GM19467 (cell line): ENCODE measurements at regions not wholly inside any gene's neighbourhood (a gene's known extent, or its start where the extent isn't known, plus 50 kb on each side); places are given as distances from the start of the nearest gene placed in this dataset.

Experiments
- ATAC-seq: cut with Tn5 transposase; IDR thresholded peaks from one replicate; pipeline ENCODE4 v1.9.1; 2021; ENCODE audit warnings: mild to moderate bottlenecking, moderate library complexity; ENCODE audit not compliant: unreplicated experiment

DNA sequence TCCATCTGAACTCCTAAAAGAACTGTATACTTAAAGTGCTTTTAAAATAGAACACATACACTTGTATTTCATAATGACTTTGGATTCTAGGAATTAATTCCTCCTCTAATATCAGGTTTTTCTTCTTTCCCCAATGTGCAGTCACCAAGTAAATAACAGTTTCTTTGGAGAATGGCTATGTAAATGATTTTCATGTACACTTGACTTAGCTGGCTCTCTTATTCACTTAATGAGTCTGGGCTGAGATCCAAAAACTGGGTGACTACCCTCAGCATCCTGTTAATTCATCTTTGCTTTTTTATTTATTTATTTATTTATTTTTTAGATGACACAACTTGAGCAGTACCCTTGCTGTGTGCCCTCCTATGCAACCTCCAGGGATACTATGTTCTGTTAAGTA, 1003.7 kb downstream of the SLITRK1 start:
- no peak for ATAC-seq

- no peak for ATAC-seq
Measured at GRCh38 chr13:82867284-82867683, 1015.0 kb downstream of the SLITRK1 start.

DNA sequence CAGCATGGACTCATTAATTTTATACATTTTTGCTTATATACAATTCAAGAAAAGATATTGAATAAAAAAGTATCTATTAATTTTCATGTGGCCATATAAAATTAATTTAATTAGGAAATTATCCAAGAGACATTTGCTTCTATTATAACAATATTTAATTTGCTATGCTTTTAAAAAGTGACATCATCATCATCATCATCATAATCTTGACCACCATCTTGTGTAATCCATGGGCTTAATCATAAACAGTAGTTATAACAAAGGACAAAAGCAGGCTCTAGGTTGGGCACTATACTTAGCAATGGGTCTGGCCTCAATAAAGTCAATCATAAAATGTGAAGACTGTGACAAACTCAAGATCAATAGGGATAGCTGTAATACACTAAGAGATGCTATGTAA, 1031.6 kb downstream of the SLITRK1 start:
- no peak for ATAC-seq

- no peak for ATAC-seq
Measured at GRCh38 chr13:82848766-82849165, 1033.5 kb downstream of the SLITRK1 start.

DNA sequence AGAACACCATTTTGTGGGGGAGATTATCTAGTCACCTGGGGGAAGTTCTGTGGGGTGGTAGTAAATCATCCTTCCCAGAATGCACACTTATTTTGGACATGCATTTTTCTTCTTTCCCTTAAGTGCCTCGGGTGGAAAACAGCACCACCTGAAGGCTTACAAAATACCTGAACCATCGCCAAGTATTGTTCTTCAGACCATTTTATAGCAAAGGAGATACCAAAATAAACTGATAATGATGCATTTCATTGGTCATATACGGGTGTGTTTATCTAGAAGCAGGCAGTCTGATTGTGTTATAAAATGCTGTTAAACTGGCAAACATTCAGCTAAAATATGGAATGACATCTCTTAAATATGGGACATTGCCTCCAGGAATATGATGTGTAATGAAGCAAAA, 1034.7 kb downstream of the SLITRK1 start:
- no peak for ATAC-seq

DNA sequence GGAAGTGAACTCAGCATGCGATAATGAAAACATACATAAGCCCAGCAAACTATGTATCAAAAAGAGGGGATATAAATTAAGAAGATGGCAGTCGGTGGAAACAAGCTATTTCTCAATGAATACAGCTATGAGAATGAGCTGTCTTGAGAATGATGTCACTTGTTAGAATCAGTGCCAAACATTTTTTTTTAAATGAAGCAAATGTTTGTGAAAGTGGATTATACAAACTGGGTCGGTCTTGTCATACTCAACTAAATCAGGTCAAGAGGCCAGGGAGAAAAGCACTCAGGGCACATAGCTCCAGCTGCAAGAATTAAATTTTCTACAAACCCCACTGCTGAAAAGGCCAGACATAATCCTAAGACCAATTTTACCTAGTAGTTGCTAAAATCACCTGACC, 1048.4 kb downstream of the SLITRK1 start:
- ATAC-seq, result no peak

DNA sequence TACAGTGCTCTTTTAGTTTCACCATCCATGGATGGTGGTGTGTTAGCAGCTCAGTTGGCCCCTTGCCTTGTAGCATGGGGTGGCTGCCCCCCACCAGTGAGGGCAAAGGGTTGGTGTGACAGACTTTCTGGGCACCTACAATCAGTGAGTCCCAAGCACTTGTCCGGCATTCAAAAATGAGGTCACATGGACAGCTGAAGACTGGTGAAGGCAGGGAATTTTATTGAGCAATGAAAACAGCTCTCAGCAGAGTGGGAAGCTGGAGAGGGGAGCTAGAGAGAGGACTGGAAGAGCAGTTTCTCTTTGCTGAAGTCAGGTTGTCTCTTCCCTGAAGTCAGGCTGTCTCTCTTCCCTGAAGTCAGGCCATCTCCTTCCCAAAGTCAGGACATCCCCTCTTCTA, 1053.2 kb downstream of the SLITRK1 start:
- no peak for ATAC-seq

GRCh38 chr13:82827724-82828123, 1054.5 kb downstream of the SLITRK1 start:
- ATAC-seq, result no peak

DNA sequence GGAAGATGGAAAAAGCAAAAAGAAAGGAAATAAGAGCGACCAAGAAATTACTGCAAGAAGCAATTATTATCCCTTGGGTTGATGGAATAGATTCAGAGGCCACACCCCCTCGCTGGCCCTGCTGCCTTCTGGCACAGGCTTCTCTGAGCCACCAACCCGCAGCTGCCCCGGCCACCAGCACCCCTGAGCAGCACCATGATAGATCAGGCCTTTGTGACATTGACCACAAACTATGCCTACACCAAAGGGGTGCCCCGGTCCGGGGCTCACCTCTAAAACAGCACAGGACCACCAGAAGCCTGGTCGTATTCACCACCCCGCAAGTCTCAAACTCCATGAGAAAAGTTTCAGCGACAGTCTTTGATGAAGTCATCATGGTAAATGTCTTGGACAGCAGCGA, 1059.3 kb downstream of the SLITRK1 start:
- no peak for ATAC-seq

GRCh38 chr13:82817133-82817532, 1065.1 kb downstream of the SLITRK1 start:
- ATAC-seq, result no peak

DNA sequence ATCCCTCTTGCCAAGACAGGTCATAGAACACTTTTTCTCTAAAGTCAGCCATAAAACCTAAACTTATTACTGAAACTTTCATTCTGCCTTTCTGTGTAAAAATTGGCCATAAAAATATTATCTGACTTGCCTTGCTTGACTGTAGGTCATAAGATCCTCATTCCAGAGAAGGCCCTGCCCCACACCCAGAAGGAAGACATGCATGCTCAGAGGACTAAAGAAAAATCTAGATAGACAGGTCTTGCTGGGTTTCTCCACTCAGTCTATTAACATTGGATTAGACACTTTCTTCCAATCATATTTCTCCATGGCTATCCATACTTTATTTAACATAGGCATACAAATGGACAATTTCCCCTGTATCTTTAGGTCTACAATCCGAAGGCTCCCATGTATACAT, 1066.5 kb downstream of the SLITRK1 start:
- ATAC-seq, result no peak

DNA sequence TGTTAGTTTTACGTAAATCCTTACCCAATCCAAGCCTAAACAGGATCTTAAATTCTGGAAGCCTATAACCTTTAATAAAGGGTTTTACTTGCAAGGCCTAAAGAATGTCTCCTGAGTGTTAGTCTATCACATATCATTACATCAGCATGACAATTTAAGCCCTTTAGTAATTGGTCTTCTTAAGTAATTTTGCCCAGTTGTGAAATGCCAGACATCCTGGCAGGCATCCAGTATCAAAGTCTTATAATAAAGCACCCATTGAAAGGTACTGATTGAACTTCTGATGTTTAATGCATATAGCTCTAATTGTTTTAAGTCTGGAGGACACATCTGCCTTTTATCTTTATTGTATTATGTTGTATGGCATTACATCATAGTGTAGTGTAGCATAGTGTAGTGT, 1078.9 kb downstream of the SLITRK1 start:
- no peak for ATAC-seq

GRCh38 chr13:82802528-82802927, 1079.7 kb downstream of the SLITRK1 start:
- no peak for ATAC-seq

- ATAC-seq, result no peak
Measured at GRCh38 chr13:82800391-82800790, 1081.9 kb downstream of the SLITRK1 start.

DNA sequence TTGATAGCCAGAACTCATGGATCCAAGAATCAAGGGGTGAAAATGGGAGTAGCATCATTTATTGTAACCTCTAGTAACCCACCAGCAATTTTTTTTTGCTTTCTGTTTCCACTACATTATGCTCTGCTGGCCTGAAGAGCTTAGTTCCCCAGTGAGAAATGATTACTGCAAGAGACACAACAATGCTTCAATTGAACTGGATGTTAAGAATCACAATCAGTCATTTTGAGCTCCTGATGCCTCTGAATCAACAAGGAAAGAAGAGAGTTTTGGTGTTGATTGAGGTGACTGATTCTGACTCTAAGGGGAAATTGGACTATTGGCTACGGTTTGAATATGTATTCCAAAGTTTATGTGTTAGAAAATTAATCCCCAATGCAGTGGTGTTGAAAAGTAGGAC, 1084.4 kb downstream of the SLITRK1 start:
- ATAC-seq, result no peak

DNA sequence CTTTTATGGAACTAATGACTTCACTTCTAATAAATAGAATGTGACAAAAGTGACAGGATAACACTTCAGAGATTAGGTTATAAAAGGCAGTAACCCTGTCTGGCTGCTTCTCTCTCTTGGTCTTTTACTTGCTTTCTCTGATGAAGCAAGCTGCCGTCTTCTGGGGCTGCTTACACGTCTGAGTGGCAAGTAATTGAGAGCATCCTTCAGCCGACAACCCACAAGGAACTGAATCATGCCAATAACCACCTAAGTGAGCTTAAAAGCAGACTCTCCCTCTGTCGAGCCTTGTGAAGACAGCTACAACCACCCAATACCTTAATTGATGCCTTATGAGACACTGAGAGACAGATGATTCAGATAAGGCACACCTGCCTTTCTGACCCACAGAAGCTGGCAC, 1091.2 kb downstream of the SLITRK1 start:
- no peak for ATAC-seq

- no peak for ATAC-seq
Measured at GRCh38 chr13:82772816-82773215, 1109.5 kb downstream of the SLITRK1 start.

GRCh38 chr13:82766732-82767321, 1115.4 kb downstream of the SLITRK1 start:
- no peak for ATAC-seq

DNA sequence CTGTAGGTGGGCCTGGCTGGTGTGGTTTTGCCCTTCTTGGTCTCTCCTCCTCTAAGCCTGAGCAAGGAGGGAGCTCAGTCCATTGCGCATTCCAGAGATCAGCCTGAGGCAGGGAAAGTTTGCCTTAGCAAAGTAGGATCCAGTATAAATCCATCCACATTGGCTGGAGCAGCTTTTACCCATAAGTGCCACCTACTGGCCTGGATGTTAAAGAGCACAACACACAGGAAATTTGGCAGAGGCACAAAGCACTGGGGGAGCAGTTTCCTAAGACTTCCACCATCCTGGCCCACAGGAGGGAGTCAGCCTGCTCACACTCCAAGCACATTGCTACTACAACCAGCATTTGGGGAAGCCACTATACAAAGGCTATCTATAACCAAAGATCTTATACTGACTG, 1124.2 kb downstream of the SLITRK1 start:
- no peak for ATAC-seq

GRCh38 chr13:82751206-82751605, 1131.1 kb downstream of the SLITRK1 start:
- ATAC-seq, result no peak

- no peak for ATAC-seq
Measured at GRCh38 chr13:82749551-82749950, 1132.7 kb downstream of the SLITRK1 start.

- no peak for ATAC-seq
Measured at GRCh38 chr13:82747958-82748357, 1134.3 kb downstream of the SLITRK1 start.

- ATAC-seq, result no peak
Measured at GRCh38 chr13:82747291-82747690, 1135.0 kb downstream of the SLITRK1 start.

- no peak for ATAC-seq
Measured at GRCh38 chr13:82740442-82740841, 1141.8 kb downstream of the SLITRK1 start.
